Ishikawa (cell line): ENCODE measurements at regions not wholly inside any gene's neighbourhood (a gene's known extent, or its start where the extent isn't known, plus 50 kb on each side); places are given as distances from the start of the nearest gene placed in this dataset.

Experiments used
- CEBPB ChIP-seq: IDR thresholded peaks from 2 replicates; pipeline ENCODE4 v1.6.1; 2012
- CREB1 ChIP-seq: IDR thresholded peaks from 2 replicates; pipeline ENCODE4 v1.6.1; 2012; ENCODE audit warnings: low read depth
- EGR1 ChIP-seq: IDR thresholded peaks from 2 replicates; pipeline ENCODE4 v1.6.1; 2012
- EP300 ChIP-seq: IDR thresholded peaks from 2 replicates; pipeline ENCODE4 v1.6.1; 2012; ENCODE audit warnings: borderline replicate concordance
- FOXM1 ChIP-seq: IDR thresholded peaks from 2 replicates; pipeline ENCODE4 v1.6.1; 2012; ENCODE audit warnings: low read depth, borderline replicate concordance
- NFIC ChIP-seq: IDR thresholded peaks from 2 replicates; pipeline ENCODE4 v1.6.1; 2012
- RAD21 ChIP-seq: IDR thresholded peaks from 2 replicates; pipeline ENCODE4 v1.6.1; 2012; ENCODE audit warnings: low read depth
- REST ChIP-seq: IDR thresholded peaks from 2 replicates; pipeline ENCODE4 v1.6.1; 2012; ENCODE audit warnings: low read depth, mild to moderate bottlenecking
- TAF1 ChIP-seq: IDR thresholded peaks from 2 replicates; pipeline ENCODE4 v1.6.1; 2012; ENCODE audit warnings: low read depth, mild to moderate bottlenecking
- TCF12 ChIP-seq: IDR thresholded peaks from 2 replicates; pipeline ENCODE4 v1.6.1; 2012; ENCODE audit warnings: low read depth
- TEAD4 ChIP-seq: IDR thresholded peaks from 2 replicates; pipeline ENCODE4 v1.6.1; 2012
- USF1 ChIP-seq: IDR thresholded peaks from 2 replicates; pipeline ENCODE4 v1.6.1; 2012
- YY1 ChIP-seq: IDR thresholded peaks from 2 replicates; pipeline ENCODE4 v1.6.1; 2012; ENCODE audit warnings: low read depth
- ZBTB7A ChIP-seq: IDR thresholded peaks from 2 replicates; pipeline ENCODE4 v1.6.1; 2012; ENCODE audit warnings: low read depth
- TF ChIP-seq, protein P1 (sequence below): IDR thresholded peaks from 2 replicates; pipeline ENCODE4 v1.6.1; 2012

DNA sequence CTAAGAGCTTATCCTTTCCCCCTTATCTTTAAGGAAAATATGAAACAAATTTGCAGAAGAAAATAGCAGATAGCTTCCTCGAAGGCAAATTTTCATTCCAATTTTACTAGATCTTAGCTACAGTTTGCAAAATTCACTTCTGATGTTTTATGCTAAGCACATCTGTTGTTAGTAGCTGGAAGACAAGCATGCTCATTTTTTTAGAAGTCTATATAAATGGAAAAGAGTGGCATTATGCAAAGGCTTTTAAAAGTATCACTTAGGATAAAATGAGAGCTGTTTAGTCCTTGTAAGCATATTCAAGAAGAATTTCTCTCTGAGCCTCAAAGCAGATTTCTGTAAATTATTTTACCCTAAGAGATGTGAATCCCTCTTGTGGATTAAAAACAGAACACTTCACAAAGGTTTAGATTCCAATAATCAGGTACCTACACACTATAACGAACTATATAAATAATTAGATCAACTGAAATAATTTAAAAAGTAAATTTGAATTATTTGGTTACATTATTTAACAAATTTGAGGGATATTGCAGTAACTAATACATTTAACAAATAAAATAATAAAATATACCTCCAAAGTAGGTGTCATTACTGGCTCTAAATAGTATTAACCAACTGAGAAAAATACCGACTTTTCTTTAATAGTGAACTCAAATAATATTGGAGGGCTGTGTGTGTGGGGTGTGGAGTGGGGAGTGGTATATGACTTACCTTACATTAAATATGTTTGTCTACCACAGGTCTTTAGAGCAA, 307.1 kb downstream of the SEMA3D start:
- no peak for TF ChIP-seq CEBPB
- no peak for TF ChIP-seq RAD21
- no peak for TF ChIP-seq TAF1
- TF ChIP-seq ZBTB7A: no peak
- TF ChIP-seq NFIC: no peak
- no peak for TF ChIP-seq TEAD4
- no peak for TF ChIP-seq FOXM1
- TF ChIP-seq, protein P1, sequence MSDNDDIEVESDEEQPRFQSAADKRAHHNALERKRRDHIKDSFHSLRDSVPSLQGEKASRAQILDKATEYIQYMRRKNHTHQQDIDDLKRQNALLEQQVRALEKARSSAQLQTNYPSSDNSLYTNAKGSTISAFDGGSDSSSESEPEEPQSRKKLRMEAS: no peak
- TF ChIP-seq CREB1: no peak
- TF ChIP-seq EGR1: no peak
- no peak for TF ChIP-seq EP300
- TF ChIP-seq YY1: no peak
- no peak for TF ChIP-seq TCF12
- TF ChIP-seq REST: no peak
- TF ChIP-seq USF1: no peak

DNA sequence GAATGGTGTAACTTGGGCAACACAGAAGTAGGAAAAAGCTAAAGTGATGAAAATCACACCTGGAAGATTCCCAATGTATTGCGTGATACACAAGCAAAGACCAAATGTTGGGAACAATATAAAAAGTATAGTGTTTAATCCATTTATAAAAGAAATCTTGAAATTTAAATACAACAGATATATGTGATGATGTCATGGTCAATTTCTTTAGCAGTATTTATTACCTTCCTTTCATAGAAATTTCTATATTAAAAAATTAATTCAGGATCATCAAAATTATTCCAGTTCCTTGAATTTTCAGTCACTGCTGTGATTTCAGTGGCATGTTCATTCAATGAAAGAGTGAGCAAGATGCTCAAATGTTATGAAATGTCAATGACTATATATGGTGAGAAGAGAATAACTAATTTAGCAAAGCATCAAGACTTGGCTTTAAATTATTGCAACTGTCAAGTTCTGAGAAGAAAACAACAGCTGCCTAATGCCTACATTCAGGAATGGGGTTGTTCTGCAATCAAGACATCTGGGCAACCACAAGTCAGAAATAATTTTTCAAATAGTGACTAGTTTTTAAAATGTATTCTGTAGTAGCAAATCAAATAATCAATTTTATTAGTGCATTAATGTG, 308.8 kb downstream of the SEMA3D start:
- TF ChIP-seq FOXM1 (no peak), EGR1 (no peak), YY1 (no peak), CREB1 (no peak), TEAD4 (no peak), TAF1 (no peak), CEBPB (no peak), RAD21 (no peak), REST (no peak), USF1 (no peak), ZBTB7A (no peak), EP300 (no peak), TCF12 (no peak), NFIC (no peak)
- TF ChIP-seq, protein P1: no peak

- TF ChIP-seq TCF12 (no peak), CEBPB (no peak), FOXM1 (no peak), TEAD4 (no peak), EGR1 (no peak), YY1 (no peak)
- TF ChIP-seq, protein P1: no peak
These were observed 310.6 kb downstream of the SEMA3D start for GRCh38 chr7:84876061-84876821.

DNA sequence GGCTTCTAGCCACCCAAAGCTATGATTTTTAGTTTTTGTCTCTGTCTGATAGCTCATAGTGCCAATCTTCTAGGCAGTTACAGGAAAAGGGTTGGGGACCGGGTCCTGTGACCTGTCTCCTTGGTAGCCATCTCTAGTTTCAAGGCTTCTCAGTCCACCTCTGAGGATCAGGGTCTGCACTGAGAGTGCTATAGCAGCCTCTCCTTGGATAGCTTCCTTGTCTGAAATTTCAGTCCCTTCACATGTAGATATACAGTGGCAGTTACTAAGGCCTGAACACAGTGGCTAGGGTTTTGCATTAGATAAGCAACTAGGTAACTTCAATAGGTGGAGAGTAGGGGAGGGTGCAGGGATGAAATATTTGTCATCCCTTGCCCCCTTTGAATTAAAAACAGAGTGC, 321.3 kb downstream of the SEMA3D start:
- TF ChIP-seq CREB1 (no peak), NFIC (no peak), ZBTB7A (no peak), YY1 (no peak), EP300 (no peak), EGR1 (no peak), REST (no peak), TEAD4 (no peak), TCF12 (no peak), CEBPB (no peak), FOXM1 (no peak), USF1 (no peak), TAF1 (no peak), RAD21 (no peak)
- TF ChIP-seq, protein P1: no peak
